Smooth muscle cell (in vitro differentiated cells): ENCODE measurements at regions not wholly inside any gene's neighbourhood (a gene's known extent, or its start where the extent isn't known, plus 50 kb on each side); places are given as distances from the start of the nearest gene placed in this dataset. TPM values are rescaled to one million over a fixed set of nuclear protein-coding genes. Genes with fewer than 3 reads are reported as not detected.
A peak's percentile ranks its signal among the peaks of the same experiment; 100 is the strongest.
"Not testable (repeated sequence)": the region's sequence is repeated elsewhere in the genome, so short reads cannot be mapped to it uniquely, and the experiment has no call there.

ENCODE experiments used
- DNase-seq: peaks from one replicate; lab custom pipeline; 2025; ENCODE audit not compliant: unreplicated experiment; lab: John Stamatoyannopoulos, UW
- H2AFZ ChIP-seq: fragments of 200-600 bp; sonication (generic); 2 replicates; pipeline ENCODE4 v1.6.0; 2016; ENCODE audit warnings: antibody characterized with exemption, low read depth, mild to moderate bottlenecking
- H3F3A ChIP-seq: fragments of 200-600 bp; sonication (generic); 2 replicates; pipeline ENCODE4 v1.6.0; 2017; ENCODE audit warnings: antibody characterized with exemption, low read depth
- H3K27ac ChIP-seq: fragments of 200-600 bp; sonication (generic); 2 replicates; pipeline ENCODE4 v1.5.1; 2016; ENCODE audit warnings: low read depth, mild to moderate bottlenecking
- H3K27me3 ChIP-seq: fragments of 200-600 bp; sonication (generic); 2 replicates; pipeline ENCODE4 v1.6.1; 2016; ENCODE audit warnings: low read depth, mild to moderate bottlenecking
- H3K36me3 ChIP-seq: fragments of 200-600 bp; sonication (generic); 2 replicates; pipeline ENCODE4 v1.5.1; 2016; ENCODE audit warnings: low read depth
- H3K4me1 ChIP-seq: fragments of 200-600 bp; sonication (generic); 2 replicates; pipeline ENCODE4 v1.5.1; 2016; ENCODE audit warnings: low read depth
- H3K4me2 ChIP-seq: fragments of 200-600 bp; sonication (generic); 2 replicates; pipeline ENCODE4 v1.6.0; 2016; ENCODE audit warnings: mild to moderate bottlenecking
- H3K4me3 ChIP-seq: fragments of 200-600 bp; sonication (generic); 2 replicates; pipeline ENCODE4 v1.5.1; 2016; ENCODE audit warnings: mild to moderate bottlenecking
- H3K79me2 ChIP-seq: fragments of 200-600 bp; sonication (generic); 2 replicates; pipeline ENCODE4 v1.6.0; 2016; ENCODE audit warnings: low read depth, mild to moderate bottlenecking
- H3K9ac ChIP-seq: fragments of 200-600 bp; sonication (generic); 2 replicates; pipeline ENCODE4 v1.6.0; 2016; ENCODE audit warnings: low read depth
- H3K9me3 ChIP-seq: fragments of 200-600 bp; sonication (generic); replicated peaks from 2 replicates; pipeline ENCODE4 v1.5.1; 2016; ENCODE audit warnings: low read depth
- H4K20me1 ChIP-seq: fragments of 200-600 bp; sonication (generic); 2 replicates; pipeline ENCODE4 v1.6.0; 2016; ENCODE audit warnings: low read depth
- CTCF ChIP-seq: fragments of 200-600 bp; sonication (generic); IDR thresholded peaks from 2 replicates; pipeline ENCODE4 v1.5.1; 2017; ENCODE audit warnings: borderline replicate concordance, mild to moderate bottlenecking, antibody characterized with exemption; ENCODE audit not compliant: insufficient read depth, poor library complexity, severe bottlenecking
- WGBS: methylation state at CpG from one replicate; pipeline ENCODE4 v1.1.7; 2016; ENCODE audit warnings: low lambda C conversion rate; 5-methylcytosine and 5-hydroxymethylcytosine counted together
- small RNA-seq: library from RNA; depleted of rRNA; stranded (forward); fragments of <200 nt; gene quantifications from one replicate; pipeline ENCODE3, GENCODE V24; 2014

GRCh38 chr2:106248548-106249151, 54.5 kb upstream of the UXS1 start:
- H3K27ac ChIP-seq, H3K36me3 ChIP-seq, H3K4me3 ChIP-seq, H3K4me2 ChIP-seq, DNase-seq, H4K20me1 ChIP-seq, H3K9ac ChIP-seq, H3K27me3 ChIP-seq, H3K9me3 ChIP-seq, H3K4me1 ChIP-seq, H2AFZ ChIP-seq, H3K79me2 ChIP-seq, H3F3A ChIP-seq: not testable (repeated sequence)
- WGBS: 48% methylated on average over 6 of the region's 6 CpGs
- TF ChIP-seq CTCF: peak; percentile 39

Small RNA genes lying in the stretch of these regions (small RNA-seq; reads per million reads assigned to genes)
- gene AC114755.3: not detected
